ENCODE measurements at regions not wholly inside any gene's neighbourhood (a gene's known extent, or its start where the extent isn't known, plus 50 kb on each side); places are given as distances from the start of the nearest gene placed in this dataset.

GRCh38 chr5:74079971-74080556 lies 454.1 kb downstream of the ARHGEF28 start:
- Mint-ChIP-seq H3K36me3 (peaks cover 7% of the 10 kb centered on the region), H3K4me1 (peaks cover 74% of the 10 kb centered on the region), H3K4me3 (no peak overlapping the region), H3K9me3 (peaks cover 4% of the 10 kb centered on the region), H3K27me3 (ENCODE audit: insufficient read depth, low read depth) (peaks cover 35% of the 10 kb centered on the region), H3K27ac (no peak overlapping the region)
- DNase-seq (ENCODE audit: low spot score), result no peak
- no peaks in the 10 kb centered on the region for H3K9me3 ChIP-seq (ENCODE audit: low read depth)
- no peaks in the 10 kb centered on the region for H3K36me3 ChIP-seq
- H3K4me1 ChIP-seq, result peaks cover 52% of the 10 kb centered on the region
- no peak overlapping the region for H3K4me3 ChIP-seq
- H4K20me1 ChIP-seq (ENCODE audit: low read depth), result no peaks in the 10 kb centered on the region
- H3F3A ChIP-seq (ENCODE audit: low read depth), result peaks cover 29% of the 10 kb centered on the region
- H3K27ac ChIP-seq, result no peak overlapping the region
- H3K27me3 ChIP-seq, result no peaks in the 10 kb centered on the region
- no peak overlapping the region for H3K9ac ChIP-seq
- no peaks in the 10 kb centered on the region for H3K79me2 ChIP-seq (ENCODE audit: low read depth)
- no peak overlapping the region for H2AFZ ChIP-seq (replicated peaks)
- TF ChIP-seq EZH2 (IDR thresholded peaks at IDR 0.05), result no peak
- H3K4me2 ChIP-seq, result no peak overlapping the region

DNA sequence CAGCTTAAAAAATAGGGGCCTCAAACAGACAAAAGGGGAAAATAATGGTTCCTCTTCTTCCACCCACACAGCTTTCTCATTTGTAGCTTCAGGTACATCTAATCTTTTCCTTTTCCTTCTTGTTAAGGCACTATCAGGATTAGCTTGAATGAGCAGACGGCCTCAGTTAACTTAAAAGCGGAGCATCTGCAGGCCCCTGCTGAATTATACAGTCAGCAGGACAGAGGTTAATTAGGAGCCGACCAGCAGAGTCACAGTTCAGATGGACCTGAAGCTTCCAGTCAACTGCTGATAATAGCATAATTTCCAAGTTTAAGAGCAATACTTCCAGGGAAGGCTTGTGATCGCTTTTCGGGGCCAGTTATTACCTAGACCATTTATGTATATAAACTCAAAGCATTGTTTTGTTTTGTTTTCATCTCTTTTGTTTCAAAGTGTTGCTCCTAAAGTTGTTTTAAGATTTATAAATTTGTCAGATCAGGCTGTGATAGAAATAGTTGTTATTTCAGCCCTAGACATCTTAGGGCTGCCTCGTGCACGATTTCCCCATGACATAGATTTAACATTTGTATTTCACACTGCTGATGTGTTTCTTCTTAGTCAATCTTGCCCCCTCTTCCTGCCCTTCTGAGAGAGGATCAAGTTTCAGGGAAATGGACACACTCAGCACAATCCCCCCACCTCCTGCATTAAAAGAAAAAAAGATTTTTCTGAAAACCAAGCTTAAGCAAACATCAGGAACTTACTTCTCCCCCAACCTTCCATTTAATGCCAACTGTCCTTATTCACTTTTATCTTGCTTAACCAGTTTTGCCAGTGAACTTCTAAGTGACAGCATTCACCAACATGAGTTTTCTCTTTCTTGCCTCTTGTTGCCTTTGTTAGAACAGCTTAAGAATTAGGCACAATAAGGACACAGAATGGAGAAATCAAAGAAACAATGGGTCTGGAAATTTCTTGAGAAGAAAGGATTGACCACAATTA lies 449.8 kb downstream of the ARHGEF28 start:
- Histone ChIP-seq H3K4me3 (peak overlapping the region; percentile 9), H4K20me1 (ENCODE audit: low read depth) (no peaks in the 10 kb centered on the region), H3K9me3 (ENCODE audit: low read depth) (no peaks in the 10 kb centered on the region), H3K4me1 (peaks cover 43% of the 10 kb centered on the region), H3K36me3 (no peaks in the 10 kb centered on the region), H3K9ac (no peak overlapping the region), H3K27ac (no peak overlapping the region), H3K4me2 (peak overlapping the region; percentile 58), H2AFZ (replicated peaks) (no peak overlapping the region), H3K27me3 (no peaks in the 10 kb centered on the region), H3F3A (ENCODE audit: low read depth) (peaks cover 23% of the 10 kb centered on the region), H3K79me2 (ENCODE audit: low read depth) (no peaks in the 10 kb centered on the region)
- peaks cover 71% of the 10 kb centered on the region for H3K4me1 Mint-ChIP-seq
- peak; percentile 69 for DNase-seq (ENCODE audit: low spot score)
- H3K4me3 Mint-ChIP-seq, result peak overlapping the region; percentile 6
- peaks cover 7% of the 10 kb centered on the region for H3K36me3 Mint-ChIP-seq
- H3K27ac Mint-ChIP-seq, result no peak overlapping the region
- TF ChIP-seq, protein P1, sequence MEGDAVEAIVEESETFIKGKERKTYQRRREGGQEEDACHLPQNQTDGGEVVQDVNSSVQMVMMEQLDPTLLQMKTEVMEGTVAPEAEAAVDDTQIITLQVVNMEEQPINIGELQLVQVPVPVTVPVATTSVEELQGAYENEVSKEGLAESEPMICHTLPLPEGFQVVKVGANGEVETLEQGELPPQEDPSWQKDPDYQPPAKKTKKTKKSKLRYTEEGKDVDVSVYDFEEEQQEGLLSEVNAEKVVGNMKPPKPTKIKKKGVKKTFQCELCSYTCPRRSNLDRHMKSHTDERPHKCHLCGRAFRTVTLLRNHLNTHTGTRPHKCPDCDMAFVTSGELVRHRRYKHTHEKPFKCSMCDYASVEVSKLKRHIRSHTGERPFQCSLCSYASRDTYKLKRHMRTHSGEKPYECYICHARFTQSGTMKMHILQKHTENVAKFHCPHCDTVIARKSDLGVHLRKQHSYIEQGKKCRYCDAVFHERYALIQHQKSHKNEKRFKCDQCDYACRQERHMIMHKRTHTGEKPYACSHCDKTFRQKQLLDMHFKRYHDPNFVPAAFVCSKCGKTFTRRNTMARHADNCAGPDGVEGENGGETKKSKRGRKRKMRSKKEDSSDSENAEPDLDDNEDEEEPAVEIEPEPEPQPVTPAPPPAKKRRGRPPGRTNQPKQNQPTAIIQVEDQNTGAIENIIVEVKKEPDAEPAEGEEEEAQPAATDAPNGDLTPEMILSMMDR (IDR thresholded peaks at IDR 0.05), result no peak
- no peak for TF ChIP-seq EZH2 (IDR thresholded peaks at IDR 0.05)
- TF ChIP-seq EZH2phosphoT487 (IDR thresholded peaks at IDR 0.05), result no peak
- peaks cover 9% of the 10 kb centered on the region for H3K9me3 Mint-ChIP-seq
- H3K27me3 Mint-ChIP-seq (ENCODE audit: insufficient read depth, low read depth), result peaks cover 33% of the 10 kb centered on the region

DNA sequence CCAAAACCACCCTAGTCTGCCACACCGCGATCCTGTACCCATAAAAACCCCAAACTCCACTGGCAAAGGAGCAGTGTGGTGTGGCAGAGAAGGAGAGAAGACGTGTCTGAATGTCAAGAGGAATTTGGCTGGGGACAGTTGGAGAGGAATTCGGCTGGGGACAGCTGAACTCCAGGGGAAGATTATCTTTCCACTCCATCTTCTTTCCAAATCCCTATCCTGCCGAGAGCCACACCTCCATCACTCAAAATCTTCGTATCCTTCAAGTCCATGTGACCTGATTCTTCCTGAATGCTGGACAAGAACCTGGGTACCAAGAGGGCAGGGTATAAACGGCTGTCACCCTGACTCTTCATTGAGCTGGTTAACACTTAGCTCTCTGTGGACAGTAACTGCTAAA lies 448.1 kb downstream of the ARHGEF28 start:
- H3K4me3 ChIP-seq, result no peak overlapping the region
- peaks cover 33% of the 10 kb centered on the region for H3K27me3 Mint-ChIP-seq (ENCODE audit: insufficient read depth, low read depth)
- H3F3A ChIP-seq (ENCODE audit: low read depth), result peaks cover 22% of the 10 kb centered on the region
- H3K9me3 ChIP-seq (ENCODE audit: low read depth), result no peaks in the 10 kb centered on the region
- H3K27ac Mint-ChIP-seq, result no peak overlapping the region
- no peaks in the 10 kb centered on the region for H3K36me3 ChIP-seq
- peaks cover 7% of the 10 kb centered on the region for H3K36me3 Mint-ChIP-seq
- no peaks in the 10 kb centered on the region for H3K27me3 ChIP-seq
- H4K20me1 ChIP-seq (ENCODE audit: low read depth), result no peaks in the 10 kb centered on the region
- H3K9me3 Mint-ChIP-seq, result peaks cover 9% of the 10 kb centered on the region
- H3K79me2 ChIP-seq (ENCODE audit: low read depth), result no peaks in the 10 kb centered on the region
- TF ChIP-seq, protein P1 (IDR thresholded peaks at IDR 0.05), result no peak
- TF ChIP-seq EZH2 (IDR thresholded peaks at IDR 0.05) (no peak), EZH2phosphoT487 (IDR thresholded peaks at IDR 0.05) (no peak)
- H3K4me1 ChIP-seq, result peaks cover 33% of the 10 kb centered on the region
- no peak overlapping the region for H3K9ac ChIP-seq
- no peak for DNase-seq (ENCODE audit: low spot score)
- H3K4me1 Mint-ChIP-seq, result peaks cover 54% of the 10 kb centered on the region
- H3K4me3 Mint-ChIP-seq, result no peak overlapping the region
- peak overlapping the region; percentile 17 for H3K4me2 ChIP-seq
- H2AFZ ChIP-seq (replicated peaks), result no peak overlapping the region
- H3K27ac ChIP-seq, result no peak overlapping the region
